HG03558 (cell line): ENCODE measurements at regions not wholly inside any gene's neighbourhood (a gene's known extent, or its start where the extent isn't known, plus 50 kb on each side); places are given as distances from the start of the nearest gene placed in this dataset.
"Not testable (repeated sequence)": the region's sequence is repeated elsewhere in the genome, so short reads cannot be mapped to it uniquely, and the experiment has no call there.

ENCODE experiments used
- ATAC-seq: cut with Tn5 transposase; IDR thresholded peaks from one replicate; pipeline ENCODE4 v1.9.1; 2021; ENCODE audit warnings: moderate number of reproducible peaks; ENCODE audit not compliant: unreplicated experiment; ENCODE audit errors: extremely low read depth

GRCh38 chrX:39253551-39253950 is 452.3 kb downstream of the MID1IP1 start:
- no peak for ATAC-seq

GRCh38 chrX:39258331-39258730 is 457.1 kb downstream of the MID1IP1 start:
- no peak for ATAC-seq

- ATAC-seq: no peak
Observed at GRCh38 chrX:39260965-39261364, 459.7 kb downstream of the MID1IP1 start.

GRCh38 chrX:39261446-39262147 is 460.3 kb downstream of the MID1IP1 start:
- no peak for ATAC-seq

GRCh38 chrX:39262641-39263040 is 461.4 kb downstream of the MID1IP1 start:
- no peak for ATAC-seq

GRCh38 chrX:39264023-39264422 is 462.8 kb downstream of the MID1IP1 start:
- no peak for ATAC-seq

GRCh38 chrX:39267176-39267575 is 465.9 kb downstream of the MID1IP1 start:
- ATAC-seq: no peak

- no peak for ATAC-seq
Observed at GRCh38 chrX:39268207-39268606, 466.9 kb downstream of the MID1IP1 start.

- no peak for ATAC-seq
Observed at GRCh38 chrX:39275500-39276068, 474.3 kb downstream of the MID1IP1 start.

GRCh38 chrX:39277685-39278390 is 476.6 kb downstream of the MID1IP1 start:
- not testable (repeated sequence) for ATAC-seq

GRCh38 chrX:39283239-39283638 is 482.0 kb downstream of the MID1IP1 start:
- ATAC-seq: no peak

GRCh38 chrX:39288592-39288991 is 487.3 kb downstream of the MID1IP1 start:
- no peak for ATAC-seq

- ATAC-seq: no peak
Observed at GRCh38 chrX:39289827-39290226, 488.6 kb downstream of the MID1IP1 start.

- ATAC-seq: no peak
Observed at GRCh38 chrX:39293203-39293602, 491.9 kb downstream of the MID1IP1 start.

GRCh38 chrX:39296472-39296871 is 495.2 kb downstream of the MID1IP1 start:
- no peak for ATAC-seq

- no peak for ATAC-seq
Observed at GRCh38 chrX:39298821-39299220, 497.6 kb downstream of the MID1IP1 start.

- ATAC-seq: no peak
Observed at GRCh38 chrX:39299615-39300014, 498.4 kb downstream of the MID1IP1 start.

GRCh38 chrX:39301036-39301435 is 499.8 kb downstream of the MID1IP1 start:
- no peak for ATAC-seq

- ATAC-seq: no peak
Observed at GRCh38 chrX:39302838-39303237, 501.6 kb downstream of the MID1IP1 start.

GRCh38 chrX:39304746-39305145 is 503.5 kb downstream of the MID1IP1 start:
- ATAC-seq: no peak

- no peak for ATAC-seq
Observed at GRCh38 chrX:39307488-39307887, 506.2 kb downstream of the MID1IP1 start.

- no peak for ATAC-seq
Observed at GRCh38 chrX:39308126-39308525, 506.9 kb downstream of the MID1IP1 start.
